HEK293 (cell line): ENCODE measurements at regions not wholly inside any gene's neighbourhood (a gene's known extent, or its start where the extent isn't known, plus 50 kb on each side); places are given as distances from the start of the nearest gene placed in this dataset.

Experiments
- CTCF ChIA-PET: fragments of 350-600 bp; formaldehyde crosslinking; extraction: SDS; loops from one replicate; lab custom pipeline; 2021; ENCODE audit warnings: antibody characterized with exemption; lab: Yijun Ruan, JAX
- POLR2A ChIA-PET: fragments of 300-600 bp; formaldehyde crosslinking; extraction: SDS; loops from one replicate; lab custom pipeline; 2020; ENCODE audit warnings: antibody characterized with exemption, inconsistent platforms; lab: Yijun Ruan, JAX
- H3K27ac ChIP-seq: fragments of 200-500 bp; sonication (Bioruptor generic); 2 replicates; pipeline ENCODE4 v1.5.1; 2014; ENCODE audit warnings: low read depth, low read length, control low read depth, inconsistent platforms; ENCODE audit errors: extremely low read depth
- H3K36me3 ChIP-seq, 2 experiments: fragments of 200-500 bp in 1 of 2; sonication (Bioruptor generic) in 1 of 2; 1 replicate in 1 of 2; 2 replicates in 1 of 2; pipeline ENCODE4 v1.5.1; 2014 to 2017; ENCODE audit warnings: inconsistent platforms in 2 of 2, low read length in 2 of 2; ENCODE audit not compliant: control insufficient read depth in 2 of 2, insufficient read depth in 1 of 2
- H3K4me1 ChIP-seq: fragments of 200-500 bp; sonication (Bioruptor generic); 2 replicates; pipeline ENCODE4 v1.5.1; 2014; ENCODE audit warnings: mild to moderate bottlenecking, low read length, inconsistent platforms; ENCODE audit not compliant: control insufficient read depth, insufficient read depth
- H3K4me3 ChIP-seq: 2 replicates; pipeline ENCODE4 v1.5.1; 2011; ENCODE audit warnings: low read depth, mild to moderate bottlenecking, control low read depth, low read length, moderate library complexity
- H3K9me3 ChIP-seq: fragments of 200-500 bp; sonication (Bioruptor generic); 2 replicates; pipeline ENCODE4 v1.5.1; 2014; ENCODE audit warnings: low read depth, low read length, inconsistent platforms; ENCODE audit not compliant: control insufficient read depth, insufficient read depth
- IKZF3 ChIP-seq: fragments of 450-650 bp; IDR thresholded peaks from 2 replicates; pipeline ENCODE4 v1.5.0; 2018; ENCODE audit warnings: missing biosample characterization, mild to moderate bottlenecking, missing genetic modification characterization, moderate library complexity
- SALL2 ChIP-seq: fragments of 450-650 bp; formaldehyde crosslinking; IDR thresholded peaks from 2 replicates; pipeline ENCODE4 v1.5.0; 2017; ENCODE audit warnings: missing biosample characterization, mild to moderate bottlenecking, missing genetic modification characterization, borderline replicate concordance
- SCRT2 ChIP-seq: fragments of 450-650 bp; formaldehyde crosslinking; IDR thresholded peaks from 2 replicates; pipeline ENCODE4 v1.5.1; 2016; ENCODE audit warnings: missing biosample characterization, missing genetic modification characterization
- ZBTB44 ChIP-seq: fragments of 450-650 bp; IDR thresholded peaks from 2 replicates; pipeline ENCODE4 v1.5.1; 2018; ENCODE audit warnings: missing biosample characterization, mild to moderate bottlenecking, missing genetic modification characterization
- ZFP69B ChIP-seq: fragments of 450-650 bp; formaldehyde crosslinking; IDR thresholded peaks from 2 replicates; pipeline ENCODE4 v1.5.1; 2016; ENCODE audit warnings: missing biosample characterization, missing genetic modification characterization
- ZNF138 ChIP-seq: fragments of 450-650 bp; formaldehyde crosslinking; IDR thresholded peaks from 2 replicates; pipeline ENCODE4 v1.5.1; 2016; ENCODE audit warnings: missing biosample characterization, missing genetic modification characterization, borderline replicate concordance
- ZNF2 ChIP-seq: fragments of 450-650 bp; formaldehyde crosslinking; IDR thresholded peaks from 2 replicates; pipeline ENCODE4 v1.5.1; 2016; ENCODE audit warnings: missing biosample characterization, missing genetic modification characterization
- ZNF211 ChIP-seq: fragments of 450-650 bp; formaldehyde crosslinking; IDR thresholded peaks from 2 replicates; pipeline ENCODE4 v1.5.1; 2016; ENCODE audit warnings: low read depth, missing biosample characterization, missing genetic modification characterization
- ZNF223 ChIP-seq: fragments of 450-650 bp; formaldehyde crosslinking; IDR thresholded peaks from 2 replicates; pipeline ENCODE4 v1.5.1; 2016; ENCODE audit warnings: missing biosample characterization, missing genetic modification characterization
- ZNF350 ChIP-seq: fragments of 450-650 bp; formaldehyde crosslinking; IDR thresholded peaks from 2 replicates; pipeline ENCODE4 v1.5.0; 2017; ENCODE audit warnings: missing biosample characterization, mild to moderate bottlenecking, missing genetic modification characterization
- ZNF830 ChIP-seq: fragments of 450-650 bp; IDR thresholded peaks from 2 replicates; pipeline ENCODE4 v1.5.0; 2018; ENCODE audit warnings: missing biosample characterization, missing genetic modification characterization, low read depth, mild to moderate bottlenecking, moderate library complexity
- ZNF837 ChIP-seq: fragments of 450-650 bp; formaldehyde crosslinking; IDR thresholded peaks from 2 replicates; pipeline ENCODE4 v1.5.1; 2016; ENCODE audit warnings: missing biosample characterization, missing genetic modification characterization
- TF ChIP-seq, protein P1 (sequence below): fragments of 450-650 bp; formaldehyde crosslinking; IDR thresholded peaks from 2 replicates; pipeline ENCODE4 v1.5.1; 2016; ENCODE audit warnings: missing biosample characterization, missing genetic modification characterization
- TF ChIP-seq, protein P2 (sequence below): fragments of 450-650 bp; formaldehyde crosslinking; IDR thresholded peaks from 2 replicates; pipeline ENCODE4 v1.5.1; 2016; ENCODE audit warnings: missing biosample characterization, missing genetic modification characterization, borderline replicate concordance
- TF ChIP-seq, protein P3 (sequence below): fragments of 450-650 bp; formaldehyde crosslinking; IDR thresholded peaks from 2 replicates; pipeline ENCODE4 v1.5.1; 2016; ENCODE audit warnings: missing biosample characterization, missing genetic modification characterization
- TF ChIP-seq, protein P4 (sequence below): fragments of 450-650 bp; formaldehyde crosslinking; IDR thresholded peaks from 2 replicates; pipeline ENCODE4 v1.5.1; 2016; ENCODE audit warnings: missing biosample characterization, missing genetic modification characterization

DNA sequence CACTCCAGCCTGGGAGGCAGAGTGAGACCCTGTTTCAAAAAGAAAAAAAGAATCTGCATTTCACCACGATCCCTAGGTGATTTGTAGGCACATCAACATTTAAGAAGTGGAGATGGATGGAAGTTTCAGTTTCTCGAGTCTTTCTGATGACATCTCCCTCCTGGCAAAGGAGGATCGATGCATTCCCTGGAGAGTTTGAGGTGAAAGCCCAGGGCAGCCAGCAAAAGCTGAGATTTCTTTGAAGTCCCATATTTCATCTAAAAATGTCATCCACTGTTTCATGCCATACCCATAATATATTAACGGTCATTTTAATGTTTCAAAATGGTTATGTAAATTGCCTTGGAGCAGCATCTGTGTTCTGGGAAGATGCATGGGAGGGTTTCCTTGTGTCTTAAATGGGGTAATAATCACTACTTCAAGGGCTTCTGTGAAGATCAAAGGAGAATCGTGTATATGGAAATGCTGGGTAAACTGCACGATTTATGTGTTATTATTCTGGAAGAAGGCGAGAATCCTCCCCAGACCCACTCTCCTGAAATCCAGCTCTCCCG, 63.4 kb downstream of the KATNIP start:
- CTCF ChIA-PET = interaction anchor here (0.6 kb wide), 1 partner anchor 11 kb away, joined by 3 read pairs; no protein-coding TSS in a partner anchor
- TF ChIP-seq ZNF837 (tag by site-specific recombination) (no peak), ZNF211 (tag by site-specific recombination) (no peak), SCRT2 (tag by site-specific recombination) (no peak), ZNF2 (tag by site-specific recombination) (no peak), SALL2 (tag by site-specific recombination) (no peak), ZNF223 (no peak), ZNF350 (no peak), ZNF830 (tag by site-specific recombination) (no peak), ZFP69B (tag by site-specific recombination) (no peak), IKZF3 (tag by site-specific recombination) (no peak), ZBTB44 (tag by site-specific recombination) (no peak), ZNF138 (tag by site-specific recombination) (no peak)
- TF ChIP-seq, protein P1, sequence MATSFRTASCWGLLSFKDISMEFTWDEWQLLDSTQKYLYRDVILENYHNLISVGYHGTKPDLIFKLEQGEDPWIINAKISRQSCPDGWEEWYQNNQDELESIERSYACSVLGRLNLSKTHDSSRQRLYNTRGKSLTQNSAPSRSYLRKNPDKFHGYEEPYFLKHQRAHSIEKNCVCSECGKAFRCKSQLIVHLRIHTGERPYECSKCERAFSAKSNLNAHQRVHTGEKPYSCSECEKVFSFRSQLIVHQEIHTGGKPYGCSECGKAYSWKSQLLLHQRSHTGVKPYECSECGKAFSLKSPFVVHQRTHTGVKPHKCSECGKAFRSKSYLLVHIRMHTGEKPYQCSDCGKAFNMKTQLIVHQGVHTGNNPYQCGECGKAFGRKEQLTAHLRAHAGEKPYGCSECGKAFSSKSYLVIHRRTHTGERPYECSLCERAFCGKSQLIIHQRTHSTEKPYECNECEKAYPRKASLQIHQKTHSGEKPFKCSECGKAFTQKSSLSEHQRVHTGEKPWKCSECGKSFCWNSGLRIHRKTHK (tag by site-specific recombination) = no peak
- TF ChIP-seq, protein P2, sequence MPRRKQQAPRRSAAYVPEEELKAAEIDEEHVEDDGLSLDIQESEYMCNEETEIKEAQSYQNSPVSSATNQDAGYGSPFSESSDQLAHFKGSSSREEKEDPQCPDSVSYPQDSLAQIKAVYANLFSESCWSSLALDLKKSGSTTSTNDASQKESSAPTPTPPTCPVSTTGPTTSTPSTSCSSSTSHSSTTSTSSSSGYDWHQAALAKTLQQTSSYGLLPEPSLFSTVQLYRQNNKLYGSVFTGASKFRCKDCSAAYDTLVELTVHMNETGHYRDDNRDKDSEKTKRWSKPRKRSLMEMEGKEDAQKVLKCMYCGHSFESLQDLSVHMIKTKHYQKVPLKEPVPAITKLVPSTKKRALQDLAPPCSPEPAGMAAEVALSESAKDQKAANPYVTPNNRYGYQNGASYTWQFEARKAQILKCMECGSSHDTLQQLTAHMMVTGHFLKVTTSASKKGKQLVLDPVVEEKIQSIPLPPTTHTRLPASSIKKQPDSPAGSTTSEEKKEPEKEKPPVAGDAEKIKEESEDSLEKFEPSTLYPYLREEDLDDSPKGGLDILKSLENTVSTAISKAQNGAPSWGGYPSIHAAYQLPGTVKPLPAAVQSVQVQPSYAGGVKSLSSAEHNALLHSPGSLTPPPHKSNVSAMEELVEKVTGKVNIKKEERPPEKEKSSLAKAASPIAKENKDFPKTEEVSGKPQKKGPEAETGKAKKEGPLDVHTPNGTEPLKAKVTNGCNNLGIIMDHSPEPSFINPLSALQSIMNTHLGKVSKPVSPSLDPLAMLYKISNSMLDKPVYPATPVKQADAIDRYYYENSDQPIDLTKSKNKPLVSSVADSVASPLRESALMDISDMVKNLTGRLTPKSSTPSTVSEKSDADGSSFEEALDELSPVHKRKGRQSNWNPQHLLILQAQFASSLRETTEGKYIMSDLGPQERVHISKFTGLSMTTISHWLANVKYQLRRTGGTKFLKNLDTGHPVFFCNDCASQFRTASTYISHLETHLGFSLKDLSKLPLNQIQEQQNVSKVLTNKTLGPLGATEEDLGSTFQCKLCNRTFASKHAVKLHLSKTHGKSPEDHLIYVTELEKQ (tag by site-specific recombination) = no peak
- TF ChIP-seq, protein P3, sequence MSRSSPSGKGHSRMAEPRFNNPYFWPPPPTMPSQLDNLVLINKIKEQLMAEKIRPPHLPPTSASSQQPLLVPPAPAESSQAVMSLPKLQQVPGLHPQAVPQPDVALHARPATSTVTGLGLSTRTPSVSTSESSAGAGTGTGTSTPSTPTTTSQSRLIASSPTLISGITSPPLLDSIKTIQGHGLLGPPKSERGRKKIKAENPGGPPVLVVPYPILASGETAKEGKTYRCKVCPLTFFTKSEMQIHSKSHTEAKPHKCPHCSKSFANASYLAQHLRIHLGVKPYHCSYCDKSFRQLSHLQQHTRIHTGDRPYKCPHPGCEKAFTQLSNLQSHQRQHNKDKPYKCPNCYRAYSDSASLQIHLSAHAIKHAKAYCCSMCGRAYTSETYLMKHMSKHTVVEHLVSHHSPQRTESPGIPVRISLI (tag by site-specific recombination) = no peak
- TF ChIP-seq, protein P4, sequence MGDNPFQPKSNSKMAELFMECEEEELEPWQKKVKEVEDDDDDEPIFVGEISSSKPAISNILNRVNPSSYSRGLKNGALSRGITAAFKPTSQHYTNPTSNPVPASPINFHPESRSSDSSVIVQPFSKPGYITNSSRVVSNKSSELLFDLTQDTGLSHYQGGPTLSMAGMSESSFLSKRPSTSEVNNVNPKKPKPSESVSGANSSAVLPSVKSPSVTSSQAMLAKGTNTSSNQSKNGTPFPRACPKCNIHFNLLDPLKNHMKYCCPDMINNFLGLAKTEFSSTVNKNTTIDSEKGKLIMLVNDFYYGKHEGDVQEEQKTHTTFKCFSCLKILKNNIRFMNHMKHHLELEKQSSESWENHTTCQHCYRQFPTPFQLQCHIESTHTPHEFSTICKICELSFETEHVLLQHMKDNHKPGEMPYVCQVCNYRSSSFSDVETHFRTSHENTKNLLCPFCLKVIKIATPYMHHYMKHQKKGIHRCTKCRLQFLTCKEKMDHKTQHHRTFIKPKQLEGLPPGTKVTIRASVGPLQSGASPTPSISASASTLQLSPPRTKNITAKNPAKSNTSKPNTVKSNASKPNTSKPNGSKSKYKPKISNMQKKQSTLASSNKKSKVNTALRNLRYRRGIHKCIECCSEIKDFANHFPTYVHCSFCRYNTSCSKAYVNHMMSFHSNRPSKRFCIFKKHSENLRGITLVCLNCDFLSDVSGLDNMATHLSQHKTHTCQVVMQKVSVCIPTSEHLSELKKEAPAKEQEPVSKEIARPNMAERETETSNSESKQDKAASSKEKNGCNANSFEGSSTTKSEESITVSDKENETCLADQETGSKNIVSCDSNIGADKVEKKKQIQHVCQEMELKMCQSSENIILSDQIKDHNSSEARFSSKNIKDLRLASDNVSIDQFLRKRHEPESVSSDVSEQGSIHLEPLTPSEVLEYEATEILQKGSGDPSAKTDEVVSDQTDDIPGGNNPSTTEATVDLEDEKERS = no peak
- H3K27ac ChIP-seq = no peak overlapping the region
- no peaks in the 10 kb centered on the region for H3K36me3 ChIP-seq
- no peak overlapping the region for H3K4me3 ChIP-seq
- POLR2A ChIA-PET = no interaction called here
- H3K9me3 ChIP-seq = no peaks in the 10 kb centered on the region
- H3K4me1 ChIP-seq = peaks cover 2% of the 10 kb centered on the region; the same call in 1 of the 2 replicates
